H9 (cell line): ENCODE measurements at regions not wholly inside any gene's neighbourhood (a gene's known extent, or its start where the extent isn't known, plus 50 kb on each side); places are given as distances from the start of the nearest gene placed in this dataset.

Experiments
- DNase-seq: peaks from one replicate; pipeline ENCODE4 v3.0.0-alpha.2; 2017
- H2AFZ ChIP-seq: one replicate; pipeline ENCODE4 v1.6.1; 2013; ENCODE audit warnings: mild to moderate bottlenecking, low read length, control low read depth, moderate library complexity
- H2AK5ac ChIP-seq: 2 replicates; pipeline ENCODE4 v1.6.1; 2013; ENCODE audit warnings: low read length, control low read depth, mixed read lengths; ENCODE audit not compliant: insufficient read length
- H2BK120ac ChIP-seq: one replicate; pipeline ENCODE4 v1.6.1; 2013; ENCODE audit warnings: low read depth, mild to moderate bottlenecking, low read length, control low read depth, inconsistent platforms; ENCODE audit not compliant: poor library complexity, severe bottlenecking
- H2BK12ac ChIP-seq: 2 replicates; pipeline ENCODE4 v1.6.1; 2013; ENCODE audit warnings: low read length, control low read depth, mixed read lengths, low read depth; ENCODE audit not compliant: insufficient read length
- H2BK15ac ChIP-seq: 2 replicates; pipeline ENCODE4 v1.6.1; 2013; ENCODE audit warnings: low read depth, low read length, control low read depth
- H2BK20ac ChIP-seq: one replicate; pipeline ENCODE4 v1.6.1; 2013; ENCODE audit warnings: low read depth, mild to moderate bottlenecking, low read length, control low read depth, inconsistent platforms; ENCODE audit not compliant: poor library complexity, severe bottlenecking
- H2BK5ac ChIP-seq: 2 replicates; pipeline ENCODE4 v1.6.1; 2013; ENCODE audit warnings: low read length, control low read depth, mixed read lengths; ENCODE audit not compliant: insufficient read length
- H3K14ac ChIP-seq: 2 replicates; pipeline ENCODE4 v1.6.1; 2013; ENCODE audit warnings: low read length, control low read depth; ENCODE audit not compliant: insufficient read depth
- H3K18ac ChIP-seq: 2 replicates; pipeline ENCODE4 v1.6.1; 2013; ENCODE audit warnings: low read depth, mild to moderate bottlenecking, mixed read lengths, low read length, control low read depth; ENCODE audit not compliant: insufficient read length
- H3K23ac ChIP-seq: 2 replicates; pipeline ENCODE4 v1.6.1; 2013; ENCODE audit warnings: low read length, control low read depth, mixed read lengths, low read depth; ENCODE audit not compliant: insufficient read length
- H3K23me2 ChIP-seq: 2 replicates; pipeline ENCODE4 v1.6.1; 2013; ENCODE audit warnings: low read depth, mild to moderate bottlenecking, mixed read lengths, low read length, control low read depth; ENCODE audit not compliant: insufficient read length, poor library complexity, severe bottlenecking
- H3K27ac ChIP-seq: 2 replicates; pipeline ENCODE4 v1.5.1; 2013; ENCODE audit warnings: low read length, control low read depth, mixed read lengths, low read depth; ENCODE audit not compliant: insufficient read length
- H3K27me3 ChIP-seq: 2 replicates; pipeline ENCODE4 v1.6.1; 2013; ENCODE audit warnings: low read length, control low read depth, inconsistent platforms; ENCODE audit not compliant: insufficient read depth
- H3K4ac ChIP-seq: 2 replicates; pipeline ENCODE4 v1.6.1; 2013; ENCODE audit warnings: low read depth, mild to moderate bottlenecking, control low read depth, inconsistent platforms, low read length, moderate library complexity
- H3K4me1 ChIP-seq: 2 replicates; pipeline ENCODE4 v1.6.1; 2013; ENCODE audit warnings: low read length, control low read depth, inconsistent platforms; ENCODE audit not compliant: insufficient read depth
- H3K4me2 ChIP-seq: 2 replicates; pipeline ENCODE4 v1.6.1; 2013; ENCODE audit warnings: low read length, control low read depth, mixed read lengths; ENCODE audit not compliant: insufficient read length, insufficient read depth
- H3K56ac ChIP-seq: 2 replicates; pipeline ENCODE4 v1.6.1; 2013; ENCODE audit warnings: low read depth, mild to moderate bottlenecking, mixed read lengths, low read length, control low read depth; ENCODE audit not compliant: insufficient read length
- H3K79me1 ChIP-seq: 2 replicates; pipeline ENCODE4 v1.6.1; 2013; ENCODE audit warnings: low read depth, mild to moderate bottlenecking, moderate library complexity, low read length, control low read depth, inconsistent platforms; ENCODE audit not compliant: insufficient read depth, poor library complexity, severe bottlenecking
- H3K79me2 ChIP-seq: 2 replicates; pipeline ENCODE4 v1.6.1; 2013; ENCODE audit warnings: low read length, control low read depth, inconsistent platforms; ENCODE audit not compliant: insufficient read depth
- H3K9ac ChIP-seq: 2 replicates; pipeline ENCODE4 v1.6.1; 2013; ENCODE audit warnings: low read length, control low read depth, mixed read lengths; ENCODE audit not compliant: insufficient read length; ENCODE audit errors: extremely low read depth
- H3K9me3 ChIP-seq: one replicate; pipeline ENCODE4 v1.6.1; 2013; ENCODE audit warnings: low read depth, low read length, inconsistent platforms; ENCODE audit not compliant: control insufficient read depth
- H3T11ph ChIP-seq: one replicate; pipeline ENCODE4 v1.6.1; 2013; ENCODE audit warnings: mild to moderate bottlenecking, low read length, control low read depth, inconsistent platforms
- H4K20me1 ChIP-seq: one replicate; pipeline ENCODE4 v1.6.1; 2013; ENCODE audit not compliant: control insufficient read depth, insufficient read length, insufficient read depth
- H4K5ac ChIP-seq: 2 replicates; pipeline ENCODE4 v1.6.1; 2013; ENCODE audit warnings: low read depth, mild to moderate bottlenecking, mixed read lengths, low read length, control low read depth; ENCODE audit not compliant: insufficient read length
- H4K8ac ChIP-seq: replicated peaks from 2 replicates; pipeline ENCODE4 v1.6.1; 2013; ENCODE audit warnings: low read length, control low read depth, mixed read lengths, low read depth; ENCODE audit not compliant: insufficient read length
- H4K91ac ChIP-seq: 2 replicates; pipeline ENCODE4 v1.6.1; 2013; ENCODE audit warnings: low read depth, mild to moderate bottlenecking, moderate library complexity, mixed read lengths, low read length, control low read depth; ENCODE audit not compliant: insufficient read length
- H3K27ac Mint-ChIP-seq, 3 experiments: 2 replicates in 2 of 3; 3 replicates in 1 of 3; pipeline ENCODE4 v1.8.0; 2020 to 2021; ENCODE audit warnings: mixed read lengths in 3 of 3, mild to moderate bottlenecking in 1 of 3, moderate library complexity in 1 of 3
- H3K27me3 Mint-ChIP-seq: 2 replicates; pipeline ENCODE4 v1.8.0; 2021; ENCODE audit warnings: low read depth, mild to moderate bottlenecking, moderate library complexity, mixed read lengths
- H3K36me3 Mint-ChIP-seq, 3 experiments: 2 replicates in 2 of 3; 3 replicates in 1 of 3; pipeline ENCODE4 v1.8.0; 2020 to 2021; ENCODE audit warnings: low read depth in 3 of 3, mixed read lengths in 3 of 3; ENCODE audit not compliant: insufficient read depth in 1 of 3
- H3K4me1 Mint-ChIP-seq, 2 experiments: 2 replicates each; pipeline ENCODE4 v1.8.0; 2020; ENCODE audit warnings: mixed read lengths in 2 of 2
- H3K4me3 Mint-ChIP-seq, 2 experiments: 2 replicates in 1 of 2; 3 replicates in 1 of 2; pipeline ENCODE4 v1.8.0; 2020 to 2021; ENCODE audit warnings: mild to moderate bottlenecking in 2 of 2, mixed read lengths in 2 of 2, moderate library complexity in 1 of 2
- H3K9me3 Mint-ChIP-seq, 2 experiments: 2 replicates in 1 of 2; 3 replicates in 1 of 2; pipeline ENCODE4 v1.8.0; 2020; ENCODE audit warnings: mild to moderate bottlenecking in 2 of 2, mixed read lengths in 2 of 2, moderate library complexity in 1 of 2
- TF ChIP-seq, protein P1 (sequence below): fragments of 200-600 bp; sonication (generic); conservative IDR thresholded peaks from 3 replicates; pipeline ENCODE4 v1.8.0; 2021; ENCODE audit warnings: antibody characterized with exemption, mild to moderate bottlenecking

DNA sequence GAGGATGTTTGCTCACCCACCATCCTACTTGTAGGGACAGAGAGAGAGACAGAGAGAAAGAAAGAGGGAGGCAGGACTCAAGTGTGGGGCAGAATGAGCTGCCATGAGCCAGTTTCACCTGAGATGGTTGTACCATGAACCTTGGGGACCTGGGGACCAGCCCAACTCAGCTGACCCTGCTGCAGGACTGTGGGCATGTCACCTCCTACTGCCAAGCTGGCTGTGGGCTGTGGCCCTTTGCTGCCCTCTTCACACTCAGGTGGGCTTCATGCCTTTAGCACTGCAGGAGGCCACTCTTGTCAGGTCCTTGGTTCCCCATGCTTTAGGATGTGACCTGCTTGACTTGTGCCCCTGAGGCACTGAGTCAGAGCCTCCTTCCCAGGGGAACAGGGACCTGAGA lies 108.2 kb upstream of the PCBD1 start:
- no peak overlapping the region for H2BK20ac ChIP-seq
- peaks cover 7% of the 10 kb centered on the region; the same call in 1 of the 2 replicates for H3K27me3 Mint-ChIP-seq
- H3K56ac ChIP-seq: no peak overlapping the region
- no peak overlapping the region for H3K9ac ChIP-seq
- TF ChIP-seq, protein P1, sequence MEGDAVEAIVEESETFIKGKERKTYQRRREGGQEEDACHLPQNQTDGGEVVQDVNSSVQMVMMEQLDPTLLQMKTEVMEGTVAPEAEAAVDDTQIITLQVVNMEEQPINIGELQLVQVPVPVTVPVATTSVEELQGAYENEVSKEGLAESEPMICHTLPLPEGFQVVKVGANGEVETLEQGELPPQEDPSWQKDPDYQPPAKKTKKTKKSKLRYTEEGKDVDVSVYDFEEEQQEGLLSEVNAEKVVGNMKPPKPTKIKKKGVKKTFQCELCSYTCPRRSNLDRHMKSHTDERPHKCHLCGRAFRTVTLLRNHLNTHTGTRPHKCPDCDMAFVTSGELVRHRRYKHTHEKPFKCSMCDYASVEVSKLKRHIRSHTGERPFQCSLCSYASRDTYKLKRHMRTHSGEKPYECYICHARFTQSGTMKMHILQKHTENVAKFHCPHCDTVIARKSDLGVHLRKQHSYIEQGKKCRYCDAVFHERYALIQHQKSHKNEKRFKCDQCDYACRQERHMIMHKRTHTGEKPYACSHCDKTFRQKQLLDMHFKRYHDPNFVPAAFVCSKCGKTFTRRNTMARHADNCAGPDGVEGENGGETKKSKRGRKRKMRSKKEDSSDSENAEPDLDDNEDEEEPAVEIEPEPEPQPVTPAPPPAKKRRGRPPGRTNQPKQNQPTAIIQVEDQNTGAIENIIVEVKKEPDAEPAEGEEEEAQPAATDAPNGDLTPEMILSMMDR: no peak
- no peak overlapping the region for H4K91ac ChIP-seq
- no peak overlapping the region for H3K14ac ChIP-seq
- H3K4me1 ChIP-seq: no peaks in the 10 kb centered on the region
- no peaks in the 10 kb centered on the region for H3K9me3 ChIP-seq
- no peak overlapping the region for H3K4me3 Mint-ChIP-seq
- H3K4me2 ChIP-seq: no peak overlapping the region
- H3K9me3 Mint-ChIP-seq: peaks cover 2 to 3% of the 10 kb centered on the region in 2 experiments; a peak in 2 of 5 replicates
- H3K23me2 ChIP-seq: no peaks in the 10 kb centered on the region
- no peak overlapping the region for H2BK15ac ChIP-seq
- H3K4ac ChIP-seq: no peak overlapping the region
- H3T11ph ChIP-seq: no peak overlapping the region
- H4K5ac ChIP-seq: no peak overlapping the region
- H4K8ac ChIP-seq: no peak overlapping the region
- no peaks in the 10 kb centered on the region for H3K79me1 ChIP-seq
- no peaks in the 10 kb centered on the region for H3K27me3 ChIP-seq
- H3K36me3 Mint-ChIP-seq: no peaks in the 10 kb centered on the region; a peak in 1 of 7 replicates
- H3K18ac ChIP-seq: no peak overlapping the region
- no peak overlapping the region; a peak in 1 of 7 replicates for H3K27ac Mint-ChIP-seq
- DNase-seq: no peak
- H2BK5ac ChIP-seq: no peak overlapping the region
- H3K79me2 ChIP-seq: no peaks in the 10 kb centered on the region
- no peak overlapping the region for H3K23ac ChIP-seq
- H4K20me1 ChIP-seq: no peaks in the 10 kb centered on the region
- no peak overlapping the region for H2BK120ac ChIP-seq
- H2AFZ ChIP-seq: no peak overlapping the region
- no peak overlapping the region for H3K27ac ChIP-seq
- H2AK5ac ChIP-seq: no peak overlapping the region
- 0 out of 4 replicates have a peak, but pooled peaks cover 3 to 4% of the 10 kb centered on the region in 2 experiments for H3K4me1 Mint-ChIP-seq
- no peak overlapping the region for H2BK12ac ChIP-seq
